Stimulated activated naive CD8-positive, alpha-beta T cell treated with anti-CD3 and anti-CD28 coated beads, Interleukin-15, Interleukin-2, amounts not matched to agents 100 ng/mL and 50 ng/mL, for 24 hours (primary cell): ENCODE measurements at regions not wholly inside any gene's neighbourhood (a gene's known extent, or its start where the extent isn't known, plus 50 kb on each side); places are given as distances from the start of the nearest gene placed in this dataset.

Source experiments
- H3K27ac Mint-ChIP-seq: one replicate; pipeline ENCODE4 v1.8.0; 2021; ENCODE audit warnings: mild to moderate bottlenecking, mixed read lengths
- H3K27me3 Mint-ChIP-seq: one replicate; pipeline ENCODE4 v1.8.0; 2021; ENCODE audit warnings: mixed read lengths
- H3K36me3 Mint-ChIP-seq: one replicate; pipeline ENCODE4 v1.8.0; 2021; ENCODE audit warnings: low read depth, mixed read lengths
- H3K4me1 Mint-ChIP-seq: one replicate; pipeline ENCODE4 v1.8.0; 2021; ENCODE audit warnings: low read depth, mixed read lengths
- H3K4me3 Mint-ChIP-seq: one replicate; pipeline ENCODE4 v1.8.0; 2021; ENCODE audit warnings: mild to moderate bottlenecking, mixed read lengths
- H3K9me3 Mint-ChIP-seq: one replicate; pipeline ENCODE4 v1.8.0; 2021; ENCODE audit warnings: mixed read lengths

DNA sequence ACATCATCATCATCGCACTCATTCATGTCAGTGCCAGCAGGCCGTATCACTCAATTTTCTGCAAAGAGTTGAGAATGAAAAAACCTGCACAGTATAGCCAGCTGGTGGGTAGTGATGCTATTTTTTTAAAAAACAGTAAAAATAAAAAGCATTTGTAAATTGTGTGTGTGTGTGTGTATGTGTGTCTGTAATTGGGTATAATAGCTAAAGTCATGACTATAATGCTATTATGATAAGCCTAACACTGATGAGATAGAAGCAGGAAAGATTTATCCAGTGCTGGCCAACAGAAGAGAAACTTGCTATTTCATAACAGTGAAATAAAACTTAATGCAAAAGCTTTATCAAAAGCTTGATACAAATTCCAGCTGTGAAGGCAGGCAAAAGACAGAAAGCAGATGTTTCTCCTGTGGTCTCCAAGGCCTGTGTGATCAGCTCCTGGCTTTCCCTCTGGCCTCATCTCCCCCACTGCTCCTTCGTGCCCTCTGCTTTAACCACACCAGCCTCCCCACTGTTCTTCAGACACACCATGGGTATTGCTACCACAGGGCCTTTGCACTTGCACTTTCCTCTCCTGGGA is 206.2 kb upstream of the IRX5 start:
- no peaks in the 10 kb centered on the region for H3K27me3 Mint-ChIP-seq
- no peak overlapping the region for H3K27ac Mint-ChIP-seq
- peaks cover 9% of the 10 kb centered on the region for H3K9me3 Mint-ChIP-seq
- H3K36me3 Mint-ChIP-seq, result no peaks in the 10 kb centered on the region
- no peak overlapping the region for H3K4me3 Mint-ChIP-seq
- H3K4me1 Mint-ChIP-seq, result no peaks in the 10 kb centered on the region

DNA sequence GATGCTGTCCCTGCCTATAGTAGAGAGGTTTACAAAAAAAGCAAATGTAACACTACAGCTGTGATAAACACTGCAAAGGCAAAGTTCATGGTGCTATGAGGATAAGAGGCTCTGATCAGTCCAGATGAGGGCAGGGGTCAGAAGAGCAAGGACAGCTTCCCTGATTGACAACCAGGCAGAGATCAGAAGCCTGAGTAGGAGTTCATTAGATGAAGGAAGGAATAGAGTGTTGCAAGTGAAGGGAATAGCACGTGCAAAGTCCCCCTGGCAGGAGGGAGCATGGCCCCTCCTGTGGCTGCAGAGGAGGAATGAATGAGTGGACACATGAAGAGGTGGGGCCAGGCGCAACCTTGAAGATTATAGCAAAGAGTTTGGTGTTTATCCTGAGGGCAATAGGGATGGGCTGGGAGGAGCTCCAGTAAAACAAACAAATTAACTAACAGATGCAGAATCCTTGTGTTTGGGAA is 208.4 kb upstream of the IRX5 start:
- Mint-ChIP-seq H3K36me3 (no peaks in the 10 kb centered on the region), H3K4me3 (no peak overlapping the region)

DNA sequence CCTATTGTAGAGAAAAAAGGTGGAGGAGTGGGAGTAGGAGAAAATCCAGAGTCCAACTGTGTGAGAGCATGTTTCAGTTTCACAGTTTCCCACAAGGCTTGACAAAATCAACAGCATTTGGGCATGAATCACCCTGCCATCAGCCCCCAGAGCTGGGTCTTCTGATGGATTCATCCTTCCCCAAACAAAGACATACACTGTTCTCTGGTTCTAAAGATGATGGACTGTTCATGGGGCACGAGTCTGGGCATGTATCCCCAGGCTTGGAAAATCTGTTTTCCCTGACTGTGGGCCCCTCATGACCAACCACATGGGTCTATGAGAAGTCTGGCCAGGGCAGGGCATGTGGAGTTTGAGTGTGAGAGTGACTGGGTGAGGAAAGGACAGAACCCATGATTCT is 210.4 kb upstream of the IRX5 start:
- H3K4me1 Mint-ChIP-seq, result no peaks in the 10 kb centered on the region
- H3K36me3 Mint-ChIP-seq, result no peaks in the 10 kb centered on the region

More for the DNA sequence above, 208.4 kb upstream of the IRX5 start:
- H3K27ac Mint-ChIP-seq, result no peak overlapping the region
- no peaks in the 10 kb centered on the region for H3K4me1 Mint-ChIP-seq
- H3K9me3 Mint-ChIP-seq, result peaks cover 13% of the 10 kb centered on the region
- H3K27me3 Mint-ChIP-seq, result no peaks in the 10 kb centered on the region

DNA sequence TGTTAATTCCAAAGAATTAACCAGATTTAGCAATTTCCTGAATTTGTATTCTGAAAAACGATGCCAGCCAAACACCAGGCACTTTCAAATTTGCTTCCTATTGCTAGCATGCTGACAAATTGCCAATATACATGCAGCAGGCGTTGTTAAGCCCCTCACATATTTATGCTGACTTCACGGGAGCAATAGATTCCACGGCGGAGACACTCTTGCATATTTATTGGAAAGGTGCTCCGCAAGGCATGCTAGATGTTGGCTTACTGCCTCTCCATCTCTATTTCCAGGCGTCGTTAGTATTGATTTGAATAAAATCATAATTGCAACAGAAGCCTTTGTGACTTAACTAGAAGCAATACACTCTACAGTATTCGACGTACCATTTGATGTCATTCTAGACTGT is 211.0 kb upstream of the IRX5 start:
- no peak overlapping the region for H3K4me3 Mint-ChIP-seq
- H3K27ac Mint-ChIP-seq, result no peak overlapping the region
- H3K36me3 Mint-ChIP-seq, result no peaks in the 10 kb centered on the region
- no peaks in the 10 kb centered on the region for H3K27me3 Mint-ChIP-seq
- no peaks in the 10 kb centered on the region for H3K4me1 Mint-ChIP-seq
- H3K9me3 Mint-ChIP-seq, result peaks cover 9% of the 10 kb centered on the region

More for the DNA sequence above, 210.4 kb upstream of the IRX5 start:
- H3K27me3 Mint-ChIP-seq, result no peaks in the 10 kb centered on the region
- H3K9me3 Mint-ChIP-seq, result peaks cover 9% of the 10 kb centered on the region
- no peak overlapping the region for H3K27ac Mint-ChIP-seq
- H3K4me3 Mint-ChIP-seq, result no peak overlapping the region

DNA sequence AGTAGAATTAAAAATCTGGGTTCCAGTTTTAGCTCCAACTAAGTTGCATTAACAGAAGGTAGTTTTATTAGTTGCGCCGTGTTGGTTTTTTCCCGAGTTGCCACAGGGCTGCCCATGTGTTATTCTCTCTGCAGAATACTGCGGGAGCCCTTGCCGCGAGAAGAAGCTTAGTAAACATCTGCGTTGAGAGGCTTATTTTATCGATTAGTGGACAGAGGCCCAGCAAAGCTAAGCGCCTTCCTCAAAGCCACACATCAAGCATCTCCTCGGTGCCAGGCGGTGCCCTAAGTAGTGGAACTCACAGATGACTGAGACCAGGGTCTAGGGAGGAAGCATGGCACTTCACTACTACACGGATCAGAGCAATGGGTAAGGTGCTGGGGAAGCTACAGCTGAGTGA is 212.3 kb upstream of the IRX5 start:
- Mint-ChIP-seq H3K4me3 (no peak overlapping the region), H3K27me3 (no peaks in the 10 kb centered on the region), H3K27ac (no peak overlapping the region), H3K4me1 (no peaks in the 10 kb centered on the region), H3K36me3 (no peaks in the 10 kb centered on the region), H3K9me3 (peaks cover 9% of the 10 kb centered on the region)

DNA sequence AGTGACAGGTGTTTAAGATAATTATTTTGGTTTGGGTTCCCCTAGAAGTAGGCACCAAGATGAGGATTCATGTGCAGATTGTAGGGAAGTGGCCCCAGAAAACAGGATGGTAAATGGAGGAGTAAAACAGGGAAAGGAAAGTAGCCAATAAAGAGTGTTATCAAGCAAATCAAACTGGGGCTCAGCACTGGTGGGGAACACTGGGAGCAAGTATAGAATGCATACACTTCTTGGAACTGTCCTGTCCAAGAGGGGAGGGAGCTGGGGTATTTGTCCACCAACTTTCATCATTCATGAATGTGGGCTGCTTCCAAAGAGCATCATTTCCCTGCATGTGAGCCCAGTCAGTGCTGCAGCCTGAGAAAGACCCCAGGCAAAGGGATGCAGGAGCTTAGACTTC is 215.7 kb upstream of the IRX5 start:
- Mint-ChIP-seq H3K27ac (no peak overlapping the region), H3K27me3 (peaks cover 5% of the 10 kb centered on the region), H3K9me3 (peaks cover 8% of the 10 kb centered on the region), H3K36me3 (no peaks in the 10 kb centered on the region), H3K4me1 (no peaks in the 10 kb centered on the region), H3K4me3 (no peak overlapping the region)

DNA sequence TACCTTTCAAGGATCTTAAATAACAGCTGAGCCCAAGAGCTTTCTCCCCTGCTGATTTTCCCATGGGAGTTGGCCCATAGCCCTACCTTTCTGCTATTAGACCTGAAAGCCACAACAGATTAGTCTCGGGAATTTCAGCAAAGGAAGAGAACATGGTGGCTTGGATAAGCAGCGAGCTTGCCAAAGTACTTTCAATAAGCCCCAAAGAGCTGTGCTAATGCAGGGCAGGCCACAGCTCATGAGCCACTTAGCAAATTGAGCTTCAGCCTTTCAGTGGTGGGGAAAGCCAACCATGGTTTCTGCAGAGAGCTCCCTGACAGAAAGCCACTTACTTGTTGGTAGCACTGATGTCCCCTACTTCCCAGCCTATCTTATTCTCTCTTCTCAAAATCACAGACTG is 217.8 kb upstream of the IRX5 start:
- Mint-ChIP-seq H3K4me3 (no peak overlapping the region), H3K27me3 (peaks cover 9% of the 10 kb centered on the region), H3K4me1 (no peaks in the 10 kb centered on the region), H3K36me3 (no peaks in the 10 kb centered on the region), H3K27ac (no peak overlapping the region), H3K9me3 (no peaks in the 10 kb centered on the region)

DNA sequence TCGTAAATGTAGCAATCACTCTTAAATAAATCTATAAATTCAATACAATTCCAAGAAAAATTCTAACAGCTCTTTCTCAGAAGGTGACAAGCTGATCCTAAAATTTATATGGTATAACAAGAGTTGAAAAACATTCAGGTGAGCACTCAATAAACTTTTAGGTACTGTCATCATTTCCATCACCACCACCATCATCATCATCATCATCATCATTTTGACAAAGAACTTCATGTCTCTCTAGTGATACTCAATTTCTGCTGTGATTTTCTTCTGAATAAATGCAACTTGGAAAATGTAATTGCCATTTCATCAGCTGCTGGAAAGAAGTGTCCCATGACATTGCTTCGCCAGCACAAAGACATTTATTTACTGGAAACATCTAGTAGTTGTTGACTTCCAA is 222.9 kb upstream of the IRX5 start:
- H3K27ac Mint-ChIP-seq, result no peak overlapping the region
- no peaks in the 10 kb centered on the region for H3K4me1 Mint-ChIP-seq
- no peaks in the 10 kb centered on the region for H3K36me3 Mint-ChIP-seq
- H3K9me3 Mint-ChIP-seq, result no peaks in the 10 kb centered on the region
- no peak overlapping the region for H3K4me3 Mint-ChIP-seq
- H3K27me3 Mint-ChIP-seq, result peaks cover 14% of the 10 kb centered on the region

DNA sequence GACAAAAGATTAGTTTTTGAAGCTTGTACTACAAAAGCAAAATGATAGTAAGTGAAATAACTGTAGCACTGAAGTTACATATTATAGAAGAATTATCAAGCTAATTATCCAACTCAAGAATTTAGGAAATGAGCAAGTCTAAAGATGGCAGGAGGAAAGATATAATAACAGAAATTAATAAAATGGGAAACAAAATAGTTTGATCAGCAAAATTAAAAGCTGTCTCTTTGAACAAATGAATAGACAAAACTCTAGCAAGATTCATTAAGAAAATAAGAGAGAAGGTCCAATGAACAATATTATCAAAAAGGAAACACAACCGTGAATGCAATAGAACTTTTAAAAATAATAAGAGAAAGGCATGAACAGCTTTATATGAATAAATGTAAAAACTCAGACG is 224.3 kb upstream of the IRX5 start:
- no peak overlapping the region for H3K4me3 Mint-ChIP-seq

DNA sequence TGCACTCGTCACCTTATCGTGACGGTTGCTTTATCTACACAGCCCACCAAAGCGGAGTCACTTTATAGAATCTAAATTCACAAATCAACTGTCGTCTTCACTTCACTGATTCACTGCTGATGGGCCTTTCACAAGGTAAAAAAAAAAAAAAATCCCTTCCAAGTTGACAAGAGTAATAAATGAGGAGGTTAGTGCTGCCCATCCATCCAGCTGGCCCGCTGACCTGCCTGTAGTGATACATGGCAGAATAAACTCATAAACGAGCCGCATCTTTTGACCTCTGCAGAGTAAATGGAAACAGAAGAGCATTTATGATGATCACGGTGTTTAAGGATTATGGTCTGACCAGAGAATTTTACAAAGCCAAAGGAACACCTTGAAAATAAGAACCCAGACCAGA is 227.3 kb upstream of the IRX5 start:
- no peaks in the 10 kb centered on the region for H3K4me1 Mint-ChIP-seq
- no peak overlapping the region for H3K27ac Mint-ChIP-seq
- no peak overlapping the region for H3K4me3 Mint-ChIP-seq
- peaks cover 5% of the 10 kb centered on the region for H3K27me3 Mint-ChIP-seq
- no peaks in the 10 kb centered on the region for H3K36me3 Mint-ChIP-seq
- H3K9me3 Mint-ChIP-seq, result no peaks in the 10 kb centered on the region

More for the DNA sequence above, 224.3 kb upstream of the IRX5 start:
- no peaks in the 10 kb centered on the region for H3K36me3 Mint-ChIP-seq
- H3K9me3 Mint-ChIP-seq, result no peaks in the 10 kb centered on the region
- H3K27me3 Mint-ChIP-seq, result peaks cover 11% of the 10 kb centered on the region
- no peak overlapping the region for H3K27ac Mint-ChIP-seq
- H3K4me1 Mint-ChIP-seq, result no peaks in the 10 kb centered on the region

DNA sequence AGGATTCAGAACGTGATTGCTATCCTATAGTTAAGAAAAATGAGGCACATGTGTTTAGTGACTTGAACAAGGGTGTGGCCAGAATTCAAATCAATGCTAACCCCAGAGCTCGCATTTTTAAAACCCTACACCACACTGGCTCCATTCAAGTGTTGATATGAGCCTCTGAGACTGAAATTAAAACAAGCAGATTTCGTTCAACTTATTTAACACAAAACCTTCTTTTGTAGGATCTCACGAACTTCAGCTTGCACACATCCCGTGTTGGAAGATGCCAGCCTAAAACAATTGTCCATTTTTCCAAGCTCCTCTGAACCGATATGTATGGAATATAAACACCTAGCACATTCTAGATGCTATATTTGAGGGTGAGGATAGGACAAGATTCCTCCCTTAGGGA is 231.0 kb upstream of the IRX5 start:
- H3K9me3 Mint-ChIP-seq, result no peaks in the 10 kb centered on the region
- peaks cover 5% of the 10 kb centered on the region for H3K27me3 Mint-ChIP-seq
- no peak overlapping the region for H3K4me3 Mint-ChIP-seq
- no peaks in the 10 kb centered on the region for H3K4me1 Mint-ChIP-seq
- H3K36me3 Mint-ChIP-seq, result no peaks in the 10 kb centered on the region
- H3K27ac Mint-ChIP-seq, result no peak overlapping the region

DNA sequence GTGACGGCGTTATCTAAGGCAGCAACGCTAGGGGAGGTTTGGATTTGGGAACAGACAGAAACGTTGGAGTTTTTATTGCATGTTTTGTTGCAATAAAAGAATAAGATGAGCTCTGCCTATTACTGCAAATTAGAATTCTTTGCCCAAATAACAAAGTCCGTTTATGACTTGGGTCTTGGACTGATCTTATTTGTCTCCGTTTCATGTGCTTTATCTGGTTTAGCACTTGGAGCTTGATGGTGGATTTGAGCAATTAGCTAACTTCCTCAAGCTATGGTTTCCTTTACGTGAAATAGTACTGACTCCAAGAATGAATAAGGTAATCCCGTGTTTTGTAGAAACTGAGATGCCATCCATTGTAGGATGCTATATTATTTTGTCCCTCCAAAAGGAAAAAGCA is 233.0 kb upstream of the IRX5 start:
- Mint-ChIP-seq H3K9me3 (no peaks in the 10 kb centered on the region), H3K27ac (no peak overlapping the region), H3K36me3 (no peaks in the 10 kb centered on the region), H3K4me3 (no peak overlapping the region), H3K27me3 (no peaks in the 10 kb centered on the region), H3K4me1 (no peaks in the 10 kb centered on the region)

DNA sequence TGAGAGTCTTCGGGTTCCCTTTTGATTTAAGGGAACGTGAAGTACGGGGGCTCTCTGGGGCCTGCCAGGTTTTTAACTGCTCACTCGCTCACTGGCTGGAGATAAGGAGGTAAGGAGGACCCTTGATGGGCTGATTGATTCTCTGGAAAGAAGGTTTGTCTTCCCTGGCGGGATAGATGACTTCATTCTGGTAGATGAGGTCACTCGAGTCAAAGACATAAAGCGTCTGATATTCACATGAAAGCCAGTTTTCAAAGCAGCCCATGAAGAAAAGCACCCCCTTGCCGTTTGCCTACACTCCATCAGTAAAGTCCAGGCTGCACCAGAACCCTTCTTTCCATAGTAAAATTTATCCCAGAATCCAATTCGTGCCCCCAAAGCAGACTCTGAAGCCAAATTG is 233.7 kb upstream of the IRX5 start:
- Mint-ChIP-seq H3K27ac (no peak overlapping the region), H3K9me3 (no peaks in the 10 kb centered on the region), H3K4me1 (no peaks in the 10 kb centered on the region), H3K4me3 (no peak overlapping the region), H3K36me3 (no peaks in the 10 kb centered on the region), H3K27me3 (no peaks in the 10 kb centered on the region)

DNA sequence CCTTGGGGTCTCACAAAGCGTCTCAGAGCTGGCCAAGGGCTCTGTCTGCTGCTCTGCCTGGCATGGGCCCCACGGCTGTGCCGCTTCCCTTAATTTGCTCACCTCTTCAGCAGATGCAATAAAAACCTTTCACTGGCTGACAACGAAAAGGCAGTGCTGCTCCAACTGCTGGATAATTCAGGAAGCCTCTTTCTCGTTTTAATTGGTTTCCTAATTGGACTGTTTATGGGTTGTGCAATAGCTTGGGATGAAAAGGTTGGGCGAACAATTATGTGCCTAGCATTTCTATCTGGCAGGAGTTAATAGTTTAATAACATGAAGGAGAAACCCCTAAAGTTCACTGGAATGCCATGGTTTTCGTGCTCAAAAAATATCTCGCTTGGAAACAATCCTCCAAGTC is 234.1 kb upstream of the IRX5 start:
- H3K4me1 Mint-ChIP-seq, result no peaks in the 10 kb centered on the region
- H3K4me3 Mint-ChIP-seq, result no peak overlapping the region
- no peaks in the 10 kb centered on the region for H3K9me3 Mint-ChIP-seq
- no peaks in the 10 kb centered on the region for H3K36me3 Mint-ChIP-seq
- no peak overlapping the region for H3K27ac Mint-ChIP-seq
- no peaks in the 10 kb centered on the region for H3K27me3 Mint-ChIP-seq

DNA sequence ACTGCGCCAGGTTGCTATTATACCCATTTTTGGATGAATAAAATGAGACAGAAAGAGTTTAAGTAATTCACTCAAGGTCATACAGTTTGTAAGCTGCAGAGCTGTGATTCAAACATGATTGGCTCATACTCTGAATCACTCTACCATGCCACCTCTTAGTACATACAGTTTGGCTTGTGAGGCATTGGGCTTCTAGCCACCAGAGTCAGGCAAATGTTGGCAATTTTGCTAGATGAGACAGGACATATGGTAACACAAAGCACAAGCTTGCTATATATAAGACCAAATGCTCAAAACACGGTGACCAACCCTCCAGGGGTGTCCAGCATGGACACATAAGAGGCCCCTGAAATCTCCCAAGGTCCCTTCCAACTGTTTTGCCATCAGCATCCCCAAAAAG is 236.0 kb upstream of the IRX5 start:
- Mint-ChIP-seq H3K4me3 (no peak overlapping the region), H3K27ac (no peak overlapping the region), H3K9me3 (no peaks in the 10 kb centered on the region), H3K4me1 (no peaks in the 10 kb centered on the region), H3K27me3 (no peaks in the 10 kb centered on the region), H3K36me3 (no peaks in the 10 kb centered on the region)

DNA sequence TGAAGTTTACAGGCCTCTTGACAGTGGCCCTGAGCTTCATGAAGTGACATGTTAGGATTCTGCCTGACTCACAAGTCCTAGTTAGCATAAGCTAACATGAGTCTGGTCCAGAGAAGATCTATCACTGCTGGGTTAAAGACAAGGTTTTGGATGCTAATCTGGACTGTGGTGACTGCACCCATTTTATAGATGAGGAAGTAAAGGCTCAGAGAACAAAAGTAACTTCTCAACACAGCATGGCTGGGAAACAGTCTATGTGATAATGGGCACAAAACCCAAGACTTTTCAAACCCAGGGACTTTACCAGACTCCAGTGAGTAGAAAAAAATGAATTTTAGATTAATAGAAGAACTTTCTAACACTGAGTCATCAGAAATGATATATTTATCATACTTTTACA is 236.8 kb upstream of the IRX5 start:
- Mint-ChIP-seq H3K9me3 (no peaks in the 10 kb centered on the region), H3K27ac (no peak overlapping the region), H3K27me3 (no peaks in the 10 kb centered on the region), H3K4me1 (no peaks in the 10 kb centered on the region), H3K4me3 (no peak overlapping the region), H3K36me3 (no peaks in the 10 kb centered on the region)
